ENCODE measurements at regions not wholly inside any gene's neighbourhood (a gene's known extent, or its start where the extent isn't known, plus 50 kb on each side); places are given as distances from the start of the nearest gene placed in this dataset.

GRCh38 chr16:86062271-86062965, 163.5 kb downstream of the IRF8 start:
- DNase-seq: no peak

- DNase-seq: no peak
Measured at GRCh38 chr16:86063760-86064405, 164.9 kb downstream of the IRF8 start.

- DNase-seq: no peak
Measured at GRCh38 chr16:86064431-86065250, 165.7 kb downstream of the IRF8 start.

GRCh38 chr16:86065711-86066110, 166.7 kb downstream of the IRF8 start:
- DNase-seq: no peak

- no peak for DNase-seq
Measured at GRCh38 chr16:86066811-86067210, 167.8 kb downstream of the IRF8 start.

GRCh38 chr16:86067516-86067915, 168.6 kb downstream of the IRF8 start:
- no peak for DNase-seq

- DNase-seq: no peak
Measured at GRCh38 chr16:86067936-86068335, 169.0 kb downstream of the IRF8 start.

GRCh38 chr16:86068722-86069121, 169.8 kb downstream of the IRF8 start:
- no peak for DNase-seq

- DNase-seq: no peak
Measured at GRCh38 chr16:86069736-86070298, 170.9 kb downstream of the IRF8 start.

- DNase-seq: no peak
Measured at GRCh38 chr16:86070484-86070883, 171.5 kb downstream of the IRF8 start.

GRCh38 chr16:86070971-86071370, 172.0 kb downstream of the IRF8 start:
- no peak for DNase-seq

- no peak for DNase-seq
Measured at GRCh38 chr16:86071611-86072240, 172.8 kb downstream of the IRF8 start.

GRCh38 chr16:86072328-86073102, 173.6 kb downstream of the IRF8 start:
- peak; percentile 24 for DNase-seq

GRCh38 chr16:86073103-86073625, 174.2 kb downstream of the IRF8 start:
- no peak for DNase-seq

- no peak for DNase-seq
Measured at GRCh38 chr16:86073763-86074493, 175.0 kb downstream of the IRF8 start.

GRCh38 chr16:86074651-86075487, 175.9 kb downstream of the IRF8 start:
- DNase-seq: no peak

- no peak for DNase-seq
Measured at GRCh38 chr16:86075488-86075785, 176.5 kb downstream of the IRF8 start.

- DNase-seq: no peak
Measured at GRCh38 chr16:86075839-86076440, 177.0 kb downstream of the IRF8 start.

- DNase-seq: no peak
Measured at GRCh38 chr16:86076606-86077005, 177.6 kb downstream of the IRF8 start.

All from activated T-cell treated with anti-CD3 and anti-CD28 coated beads, Interleukin-2, amount 50 U/mL, for 1 hour (primary cell).